ENCODE measurements at regions not wholly inside any gene's neighbourhood (a gene's known extent, or its start where the extent isn't known, plus 50 kb on each side); places are given as distances from the start of the nearest gene placed in this dataset.

DNA sequence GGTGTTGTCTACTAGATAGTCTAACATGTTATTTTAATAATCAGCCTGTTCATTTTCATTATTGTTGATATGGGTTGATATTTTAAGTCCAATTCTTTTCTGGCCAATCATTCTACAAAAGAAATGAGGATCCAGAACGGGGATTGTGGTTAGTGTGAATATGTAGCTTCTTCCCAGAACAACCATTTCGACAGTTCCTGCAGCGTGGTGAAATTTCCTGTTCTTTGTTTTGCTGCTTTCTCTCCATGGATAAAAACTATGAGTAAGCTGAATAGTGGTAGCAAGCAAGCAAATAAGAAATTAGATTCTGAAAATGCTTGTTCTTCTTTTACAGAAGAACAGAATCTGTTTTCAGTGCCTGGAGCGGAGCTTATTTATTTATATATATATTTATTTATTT lies 65.5 kb upstream of the F13A1 start:
- TF ChIP-seq, protein P1, sequence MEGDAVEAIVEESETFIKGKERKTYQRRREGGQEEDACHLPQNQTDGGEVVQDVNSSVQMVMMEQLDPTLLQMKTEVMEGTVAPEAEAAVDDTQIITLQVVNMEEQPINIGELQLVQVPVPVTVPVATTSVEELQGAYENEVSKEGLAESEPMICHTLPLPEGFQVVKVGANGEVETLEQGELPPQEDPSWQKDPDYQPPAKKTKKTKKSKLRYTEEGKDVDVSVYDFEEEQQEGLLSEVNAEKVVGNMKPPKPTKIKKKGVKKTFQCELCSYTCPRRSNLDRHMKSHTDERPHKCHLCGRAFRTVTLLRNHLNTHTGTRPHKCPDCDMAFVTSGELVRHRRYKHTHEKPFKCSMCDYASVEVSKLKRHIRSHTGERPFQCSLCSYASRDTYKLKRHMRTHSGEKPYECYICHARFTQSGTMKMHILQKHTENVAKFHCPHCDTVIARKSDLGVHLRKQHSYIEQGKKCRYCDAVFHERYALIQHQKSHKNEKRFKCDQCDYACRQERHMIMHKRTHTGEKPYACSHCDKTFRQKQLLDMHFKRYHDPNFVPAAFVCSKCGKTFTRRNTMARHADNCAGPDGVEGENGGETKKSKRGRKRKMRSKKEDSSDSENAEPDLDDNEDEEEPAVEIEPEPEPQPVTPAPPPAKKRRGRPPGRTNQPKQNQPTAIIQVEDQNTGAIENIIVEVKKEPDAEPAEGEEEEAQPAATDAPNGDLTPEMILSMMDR (IDR thresholded peaks at IDR 0.05), result no peak
- TF ChIP-seq POLR2AphosphoS5 (IDR thresholded peaks at IDR 0.05; ENCODE audit: low read depth, low read length), result no peak
- TF ChIP-seq REST (IDR thresholded peaks at IDR 0.05; ENCODE audit: insufficient read depth in 1 of 2, low read depth in 2 of 2, low read length in 1 of 2), result no peak
- TF ChIP-seq SIN3A (IDR thresholded peaks at IDR 0.05; ENCODE audit: borderline replicate concordance, insufficient read depth, low read depth, low read length), result no peak
